GM18498 (cell line): ENCODE measurements at regions not wholly inside any gene's neighbourhood (a gene's known extent, or its start where the extent isn't known, plus 50 kb on each side); places are given as distances from the start of the nearest gene placed in this dataset.

Source experiments
- ATAC-seq: cut with Tn5 transposase; IDR thresholded peaks from one replicate; pipeline ENCODE4 v1.9.1; 2021; ENCODE audit warnings: mild to moderate bottlenecking, moderate library complexity; ENCODE audit not compliant: unreplicated experiment

- no peak for ATAC-seq
Measured at GRCh38 chr5:88401686-88402085, 133.0 kb upstream of the TMEM161B start.

GRCh38 chr5:88401228-88401627 lies 132.6 kb upstream of the TMEM161B start:
- ATAC-seq: no peak

GRCh38 chr5:88399561-88399960 lies 130.9 kb upstream of the TMEM161B start:
- ATAC-seq: no peak

- ATAC-seq: no peak
Measured at GRCh38 chr5:88398316-88398715, 129.7 kb upstream of the TMEM161B start.

- ATAC-seq: no peak
Measured at GRCh38 chr5:88396751-88397281, 128.2 kb upstream of the TMEM161B start.

- ATAC-seq: no peak
Measured at GRCh38 chr5:88396000-88396535, 127.4 kb upstream of the TMEM161B start.

GRCh38 chr5:88395264-88395663 lies 126.6 kb upstream of the TMEM161B start:
- ATAC-seq: no peak

- no peak for ATAC-seq
Measured at GRCh38 chr5:88394536-88395175, 126.0 kb upstream of the TMEM161B start.

- ATAC-seq: no peak
Measured at GRCh38 chr5:88393716-88394535, 125.3 kb upstream of the TMEM161B start.

GRCh38 chr5:88393042-88393441 lies 124.4 kb upstream of the TMEM161B start:
- no peak for ATAC-seq

GRCh38 chr5:88391991-88392390 lies 123.3 kb upstream of the TMEM161B start:
- ATAC-seq: no peak

- ATAC-seq: no peak
Measured at GRCh38 chr5:88391116-88391515, 122.5 kb upstream of the TMEM161B start.

- ATAC-seq: no peak
Measured at GRCh38 chr5:88390481-88390880, 121.8 kb upstream of the TMEM161B start.

- no peak for ATAC-seq
Measured at GRCh38 chr5:88390096-88390441, 121.4 kb upstream of the TMEM161B start.

- ATAC-seq: no peak
Measured at GRCh38 chr5:88389338-88390095, 120.9 kb upstream of the TMEM161B start.

GRCh38 chr5:88388476-88389337 lies 120.1 kb upstream of the TMEM161B start:
- ATAC-seq: no peak

GRCh38 chr5:88384886-88385285 lies 116.2 kb upstream of the TMEM161B start:
- no peak for ATAC-seq

- no peak for ATAC-seq
Measured at GRCh38 chr5:88380332-88380731, 111.7 kb upstream of the TMEM161B start.

- no peak for ATAC-seq
Measured at GRCh38 chr5:88377705-88378656, 109.3 kb upstream of the TMEM161B start.
